HG03469 (cell line): ENCODE measurements at regions not wholly inside any gene's neighbourhood (a gene's known extent, or its start where the extent isn't known, plus 50 kb on each side); places are given as distances from the start of the nearest gene placed in this dataset.
"Not testable (repeated sequence)": the region's sequence is repeated elsewhere in the genome, so short reads cannot be mapped to it uniquely, and the experiment has no call there.

ENCODE experiments used
- ATAC-seq: cut with Tn5 transposase; IDR thresholded peaks from one replicate; pipeline ENCODE4 v1.9.1; 2021; ENCODE audit warnings: mild to moderate bottlenecking, moderate library complexity, moderate number of reproducible peaks; ENCODE audit not compliant: unreplicated experiment

DNA sequence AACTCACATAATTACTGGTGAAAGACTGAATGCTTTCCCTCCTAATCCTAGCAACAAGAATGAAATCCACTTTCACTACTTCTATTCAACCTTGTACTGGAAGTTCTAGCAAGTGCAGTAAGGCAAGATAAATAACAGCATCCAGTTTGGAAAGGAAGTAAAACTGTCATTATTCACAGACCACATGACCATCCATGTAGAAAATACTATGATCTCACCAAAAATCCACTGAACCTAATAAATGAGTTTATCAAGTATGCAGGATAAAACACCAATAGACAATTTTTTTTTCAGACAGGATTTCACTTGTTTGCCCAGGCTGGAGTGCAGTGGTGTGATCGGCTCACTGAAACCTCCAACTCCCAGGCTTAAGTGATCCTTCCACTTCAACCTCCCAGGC is 117.7 kb downstream of the TMEM167A start:
- ATAC-seq: no peak

DNA sequence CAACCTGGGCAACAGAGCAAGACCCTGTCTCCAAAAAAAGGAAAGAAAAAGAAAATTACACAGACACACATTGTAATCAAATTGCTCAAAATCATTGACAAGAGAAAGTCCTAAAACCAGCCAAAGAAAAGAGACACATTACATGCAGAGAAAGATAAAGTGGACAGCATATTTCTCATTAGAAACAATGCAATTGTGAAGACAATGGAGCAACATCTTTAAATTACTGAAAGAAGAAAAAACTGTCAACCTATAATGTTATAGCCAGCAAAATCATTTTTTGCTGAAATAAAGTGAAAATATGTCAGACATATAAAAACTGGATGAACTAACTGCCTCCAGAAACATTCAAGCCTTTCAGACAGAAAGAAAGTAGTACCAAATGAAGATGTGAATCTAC is 120.6 kb downstream of the TMEM167A start:
- ATAC-seq: no peak

DNA sequence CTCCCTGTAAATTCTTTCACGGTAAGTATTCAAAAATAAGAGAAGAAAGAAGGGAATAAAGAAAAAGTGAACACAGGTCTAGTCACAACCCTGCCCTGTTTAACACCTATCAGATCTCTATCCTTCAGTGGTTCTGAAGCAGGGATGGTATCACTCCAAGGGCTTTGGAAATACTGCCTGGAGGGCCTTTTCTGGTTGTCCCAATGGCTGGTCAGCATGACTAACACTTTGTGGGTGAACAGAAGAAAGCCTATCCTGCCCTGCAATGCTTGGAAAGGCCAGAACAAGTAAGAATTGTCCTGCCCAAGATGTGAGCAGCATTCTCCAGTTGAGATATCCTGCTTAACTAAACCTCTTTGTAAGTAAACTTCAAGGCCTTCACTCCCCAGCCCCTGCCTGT is 124.9 kb downstream of the TMEM167A start:
- ATAC-seq: no peak

GRCh38 chr5:82944267-82944666 is 132.9 kb downstream of the TMEM167A start:
- ATAC-seq: not testable (repeated sequence)

- ATAC-seq: no peak
Observed at GRCh38 chr5:82942083-82942881, 134.9 kb downstream of the TMEM167A start.

DNA sequence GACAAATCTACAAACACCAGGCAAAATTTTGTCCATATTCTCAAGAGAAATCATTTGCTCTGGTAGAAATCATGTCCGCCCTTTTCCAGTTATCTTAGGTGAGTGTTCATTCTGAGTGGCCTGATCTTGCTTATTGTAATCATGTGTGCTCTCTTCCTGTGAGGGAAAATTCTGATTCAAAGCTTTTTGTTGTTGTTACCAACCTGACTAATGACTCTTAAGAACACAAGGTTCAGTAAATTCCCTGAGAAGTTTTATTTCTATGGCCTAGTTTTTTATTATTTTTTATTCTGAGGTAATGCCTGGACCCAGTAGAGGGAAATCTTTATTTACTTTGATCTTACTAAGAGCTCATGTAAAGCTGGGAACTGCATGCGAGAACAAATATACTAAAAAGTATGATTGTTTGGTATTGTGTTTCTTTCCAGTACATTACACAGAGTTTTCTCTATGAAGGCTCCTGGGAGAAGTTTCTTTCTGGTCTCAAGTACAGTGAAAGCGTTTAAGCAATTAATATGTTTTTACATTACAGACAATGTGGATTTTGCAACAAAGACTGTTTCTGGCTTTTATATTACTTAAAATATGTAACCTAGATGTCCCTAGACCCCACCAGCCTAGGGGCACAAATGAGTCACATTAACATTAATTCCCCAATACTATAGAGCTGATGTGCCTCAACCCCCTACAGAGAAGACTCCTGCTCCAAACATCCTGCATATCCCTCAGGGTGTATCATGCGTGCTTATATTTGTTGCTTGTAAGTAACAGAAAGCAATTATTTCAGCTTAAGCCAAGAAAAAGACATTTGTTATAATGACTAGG is 138.1 kb downstream of the TMEM167A start:
- ATAC-seq: no peak

GRCh38 chr5:82932473-82933220 is 144.5 kb downstream of the TMEM167A start:
- ATAC-seq: not testable (repeated sequence)

GRCh38 chr5:82931110-82931509 is 146.1 kb downstream of the TMEM167A start:
- no peak for ATAC-seq

- no peak for ATAC-seq
Observed at GRCh38 chr5:82925061-82925411, 152.2 kb downstream of the TMEM167A start.

- no peak for ATAC-seq
Observed at GRCh38 chr5:82924226-82925060, 152.8 kb downstream of the TMEM167A start.

DNA sequence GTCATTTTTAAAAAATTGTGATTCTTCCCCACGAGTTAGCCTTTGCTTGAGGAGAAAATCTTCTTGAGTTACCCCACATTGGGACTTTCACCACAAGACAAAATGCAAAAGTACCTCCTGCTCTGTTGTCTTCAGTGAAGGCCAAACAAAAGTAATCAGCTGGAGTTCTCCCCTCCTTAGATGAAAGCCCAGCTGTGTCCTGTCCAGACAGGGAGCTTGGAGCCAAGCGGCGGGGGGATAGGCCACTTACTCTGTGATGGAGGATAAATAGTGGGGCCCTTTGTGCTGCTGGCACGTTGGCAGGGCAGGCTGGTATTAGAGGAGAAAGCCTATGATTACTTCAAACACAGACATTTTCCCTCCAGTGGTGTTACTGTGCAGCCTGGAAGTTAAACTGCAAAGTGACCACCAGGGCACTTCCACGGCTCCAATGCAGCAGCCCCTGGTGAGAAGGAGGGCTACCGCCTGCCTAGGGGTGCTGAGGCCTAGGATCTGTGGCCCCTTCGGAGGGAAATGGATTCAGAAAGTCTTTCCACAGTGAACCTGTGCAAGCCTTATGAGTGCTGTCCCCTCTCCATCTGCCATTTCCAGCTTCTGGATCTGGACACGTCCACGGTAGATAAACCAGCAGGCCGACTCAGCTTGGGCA is 155.0 kb downstream of the TMEM167A start:
- ATAC-seq: no peak

- no peak for ATAC-seq
Observed at GRCh38 chr5:82918311-82919031, 158.7 kb downstream of the TMEM167A start.

DNA sequence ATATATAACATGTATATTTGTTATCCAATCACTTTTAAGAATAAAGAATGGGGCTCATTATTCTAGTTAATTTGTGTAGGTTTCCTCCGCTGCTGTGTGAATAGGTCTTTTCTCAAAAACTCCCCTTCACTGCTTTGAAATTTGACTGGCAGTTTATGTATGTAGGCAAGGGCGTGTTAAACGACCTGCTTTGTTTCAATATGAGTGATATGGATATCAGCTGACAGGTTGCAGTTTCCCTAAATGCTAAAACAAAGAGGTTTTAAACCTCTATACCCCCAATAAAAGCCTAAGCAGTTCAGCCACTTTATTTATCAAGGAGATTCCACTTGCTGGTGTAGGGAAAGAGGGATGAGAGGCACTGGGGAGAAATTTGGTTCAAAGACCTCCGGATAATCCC is 159.6 kb downstream of the TMEM167A start:
- ATAC-seq: peak; percentile 87

DNA sequence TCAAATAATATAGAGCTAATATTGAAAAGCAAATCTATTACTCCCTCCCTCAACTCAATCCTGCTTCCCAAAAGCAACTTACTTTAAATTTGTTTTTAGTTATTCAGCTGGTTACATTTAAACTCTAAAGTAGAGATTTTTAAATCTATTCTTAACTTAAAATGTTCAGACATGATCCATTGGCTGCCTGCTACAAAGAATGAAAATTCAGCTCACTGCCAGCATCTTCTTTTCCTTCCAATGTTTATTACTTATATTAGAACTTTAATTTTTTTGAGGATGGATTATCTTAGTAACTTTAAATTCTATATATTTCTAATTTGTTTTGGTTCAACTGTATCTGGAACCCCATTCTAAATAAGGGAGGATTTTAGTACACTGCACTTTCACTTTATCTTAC is 163.2 kb downstream of the TMEM167A start:
- ATAC-seq: no peak

DNA sequence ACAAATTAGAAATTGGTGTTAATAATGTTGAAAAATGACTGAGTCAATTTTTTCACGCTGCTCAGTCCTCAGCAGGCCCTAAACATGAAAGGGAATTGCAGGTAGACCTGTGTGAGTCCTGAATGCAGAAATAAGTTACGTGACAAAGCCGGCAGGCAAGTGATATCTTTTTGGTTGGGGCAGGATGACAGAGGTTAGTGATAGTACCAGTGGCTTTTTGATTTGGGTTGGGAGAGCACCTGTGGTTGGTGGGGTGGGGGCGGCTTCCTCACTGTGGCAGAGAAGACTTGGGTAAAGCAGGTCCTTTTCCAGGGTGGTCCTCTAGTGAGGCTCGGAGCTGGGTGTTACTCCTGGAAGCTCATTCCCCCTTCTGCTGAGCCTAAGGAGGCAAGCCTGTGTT is 164.7 kb downstream of the TMEM167A start:
- ATAC-seq: no peak

GRCh38 chr5:82911910-82912309 is 165.3 kb downstream of the TMEM167A start:
- ATAC-seq: no peak

DNA sequence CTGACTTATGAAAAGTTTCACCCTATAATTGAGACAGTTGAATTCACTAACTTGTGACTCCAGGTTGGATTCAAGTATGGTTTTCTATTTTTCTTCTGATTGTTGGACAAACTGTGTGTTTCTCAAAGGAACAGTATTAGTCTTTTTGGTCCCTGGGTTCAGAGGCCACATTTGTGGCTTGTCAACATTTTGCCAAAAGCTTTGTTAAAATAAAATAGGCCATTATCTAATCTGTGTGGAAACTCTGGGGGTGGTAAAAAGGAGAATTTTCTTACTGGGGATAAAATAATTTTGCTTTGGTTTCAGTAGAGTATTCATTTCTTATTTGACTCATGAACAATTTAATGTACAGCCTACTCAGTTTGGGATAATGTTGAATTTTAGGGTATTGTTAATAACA is 166.3 kb downstream of the TMEM167A start:
- no peak for ATAC-seq

DNA sequence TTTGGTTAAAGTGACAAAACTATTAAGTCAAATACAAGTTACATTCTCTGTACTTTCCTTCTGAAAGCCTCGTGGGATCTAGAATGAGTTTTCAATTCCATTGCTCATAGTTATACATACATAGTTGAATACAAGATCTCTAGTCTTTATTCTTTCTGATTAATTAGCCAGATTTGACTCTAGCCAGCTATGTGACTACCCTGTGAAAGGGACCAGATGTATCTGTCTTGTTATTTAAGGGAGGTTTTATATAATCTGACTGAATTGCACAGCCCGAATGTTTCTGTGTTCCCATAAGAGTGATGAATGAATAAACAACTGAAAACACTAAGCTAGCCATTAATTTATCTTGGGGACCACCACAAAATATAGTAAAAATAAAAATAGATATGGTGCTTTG is 166.7 kb downstream of the TMEM167A start:
- no peak for ATAC-seq

DNA sequence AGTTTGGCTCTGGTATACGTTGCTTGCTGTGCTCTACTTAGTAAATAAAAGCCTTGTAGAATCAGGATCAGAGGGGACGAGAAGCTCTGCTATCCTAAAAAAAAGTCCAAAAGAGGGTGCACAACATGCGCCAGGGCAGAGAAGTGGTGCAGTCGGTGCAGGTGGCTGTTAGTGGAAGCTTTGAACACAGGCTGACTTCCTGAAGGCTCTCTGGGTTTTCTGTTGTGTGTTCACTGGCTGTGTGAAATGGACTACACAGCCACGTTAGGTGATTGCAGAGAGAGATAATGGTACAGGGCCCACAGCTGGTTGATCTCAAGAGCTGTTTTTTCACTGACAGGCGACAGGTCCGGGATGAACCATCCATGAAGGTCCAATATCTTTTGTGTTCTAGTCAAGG is 167.4 kb downstream of the TMEM167A start:
- no peak for ATAC-seq
